Testis (tissue), 2 donors: ENCODE measurements at regions not wholly inside any gene's neighbourhood (a gene's known extent, or its start where the extent isn't known, plus 50 kb on each side); places are given as distances from the start of the nearest gene placed in this dataset.

ENCODE experiments used
- POLR2A ChIP-seq: fragments of 450-650 bp; IDR thresholded peaks from one replicate; pipeline ENCODE4 v1.6.1; 2017; ENCODE audit warnings: antibody characterized with exemption, mild to moderate bottlenecking, moderate library complexity
- TF ChIP-seq, protein P1 (sequence below), 3 experiments: fragments of 450-650 bp in 2 of 3; fragments of 200-600 bp in 1 of 3; sonication (generic) in 1 of 3; IDR thresholded peaks; one replicate each; pipeline ENCODE4 v1.5.1; 2016 to 2019; ENCODE audit warnings: antibody characterized with exemption in 3 of 3, mild to moderate bottlenecking in 2 of 3, moderate library complexity in 1 of 3

DNA sequence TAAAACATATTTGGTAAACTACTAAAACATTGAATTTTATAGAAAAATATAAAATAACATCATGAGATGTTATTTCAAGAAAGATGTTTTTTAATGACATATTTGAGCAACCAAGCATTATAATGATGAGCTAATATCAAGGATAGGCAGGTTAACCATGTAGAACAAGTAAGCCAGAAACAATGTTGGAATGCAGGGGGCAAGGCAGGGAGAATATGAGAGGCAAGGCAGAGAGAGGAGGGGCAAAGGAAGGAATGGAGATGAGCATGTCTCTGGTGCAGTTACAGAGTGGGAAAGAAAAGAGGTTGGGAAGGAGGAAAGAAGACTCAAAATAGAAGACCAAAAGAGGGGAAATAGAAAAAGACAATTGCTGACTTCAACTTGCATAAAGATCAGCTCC is 390.4 kb downstream of the MCTP2 start:
- no peak for TF ChIP-seq POLR2A
- TF ChIP-seq, protein P1, sequence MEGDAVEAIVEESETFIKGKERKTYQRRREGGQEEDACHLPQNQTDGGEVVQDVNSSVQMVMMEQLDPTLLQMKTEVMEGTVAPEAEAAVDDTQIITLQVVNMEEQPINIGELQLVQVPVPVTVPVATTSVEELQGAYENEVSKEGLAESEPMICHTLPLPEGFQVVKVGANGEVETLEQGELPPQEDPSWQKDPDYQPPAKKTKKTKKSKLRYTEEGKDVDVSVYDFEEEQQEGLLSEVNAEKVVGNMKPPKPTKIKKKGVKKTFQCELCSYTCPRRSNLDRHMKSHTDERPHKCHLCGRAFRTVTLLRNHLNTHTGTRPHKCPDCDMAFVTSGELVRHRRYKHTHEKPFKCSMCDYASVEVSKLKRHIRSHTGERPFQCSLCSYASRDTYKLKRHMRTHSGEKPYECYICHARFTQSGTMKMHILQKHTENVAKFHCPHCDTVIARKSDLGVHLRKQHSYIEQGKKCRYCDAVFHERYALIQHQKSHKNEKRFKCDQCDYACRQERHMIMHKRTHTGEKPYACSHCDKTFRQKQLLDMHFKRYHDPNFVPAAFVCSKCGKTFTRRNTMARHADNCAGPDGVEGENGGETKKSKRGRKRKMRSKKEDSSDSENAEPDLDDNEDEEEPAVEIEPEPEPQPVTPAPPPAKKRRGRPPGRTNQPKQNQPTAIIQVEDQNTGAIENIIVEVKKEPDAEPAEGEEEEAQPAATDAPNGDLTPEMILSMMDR (IDR thresholded peaks at IDR 0.05), result no peak
